ENCODE measurements at regions not wholly inside any gene's neighbourhood (a gene's known extent, or its start where the extent isn't known, plus 50 kb on each side); places are given as distances from the start of the nearest gene placed in this dataset.

DNA sequence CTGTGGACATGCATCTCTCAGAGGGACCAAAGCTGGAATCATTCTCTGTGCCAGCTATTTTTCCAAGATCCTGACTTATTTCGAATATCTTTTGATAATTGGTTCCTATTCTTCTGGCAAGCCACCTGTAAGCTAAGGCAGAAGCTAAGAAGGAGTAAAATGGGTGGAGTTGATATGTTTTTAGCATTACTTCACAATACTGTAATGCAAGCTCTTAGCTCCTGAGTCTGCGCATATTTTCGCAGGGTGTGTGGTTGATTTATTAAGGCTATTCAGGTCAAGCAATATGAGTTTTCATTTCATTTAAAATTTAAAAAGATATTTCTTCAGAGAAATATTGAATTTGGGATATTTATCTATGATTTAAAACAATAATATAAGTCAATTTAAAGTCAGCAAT is 158.5 kb upstream of the ADAMTS16 start:
- Histone ChIP-seq H3K9me3 (ENCODE audit: control insufficient read depth, low read length) (no peaks in the 10 kb centered on the region), H3K4me1 (ENCODE audit: control insufficient read depth, insufficient read depth, low read length) (no peaks in the 10 kb centered on the region)

GRCh38 chr5:4983701-4984100 is 156.4 kb upstream of the ADAMTS16 start:
- WGBS, 2 experiments, result 94% methylated on average over 3 of the region's 3 CpGs
- no peak overlapping the region for H3K27ac ChIP-seq (ENCODE audit: insufficient read depth, low read depth, low read length, poor library complexity, severe bottlenecking)
- no peaks in the 10 kb centered on the region for H3K4me1 ChIP-seq (ENCODE audit: control insufficient read depth, insufficient read depth, low read length)
- H3K9me3 ChIP-seq (ENCODE audit: control insufficient read depth, low read length), result no peaks in the 10 kb centered on the region
- no peaks in the 10 kb centered on the region for H3K27me3 ChIP-seq (ENCODE audit: control insufficient read depth, insufficient read depth, low read length, poor library complexity, severe bottlenecking)
- no peaks in the 10 kb centered on the region for H3K36me3 ChIP-seq (ENCODE audit: control insufficient read depth, insufficient read depth, low read length)
- H3K4me3 ChIP-seq (ENCODE audit: insufficient read depth, low read depth, low read length), result no peak overlapping the region

More for the DNA sequence above, 158.5 kb upstream of the ADAMTS16 start:
- H3K36me3 ChIP-seq (ENCODE audit: control insufficient read depth, insufficient read depth, low read length), result no peaks in the 10 kb centered on the region
- H3K27me3 ChIP-seq (ENCODE audit: control insufficient read depth, insufficient read depth, low read length, poor library complexity, severe bottlenecking), result no peaks in the 10 kb centered on the region
- no peak overlapping the region for H3K27ac ChIP-seq (ENCODE audit: insufficient read depth, low read depth, low read length, poor library complexity, severe bottlenecking)
- no peak overlapping the region for H3K4me3 ChIP-seq (ENCODE audit: insufficient read depth, low read depth, low read length)
- 88 to 100% methylated on average over 1 of the region's 3 CpGs for WGBS, 2 experiments

DNA sequence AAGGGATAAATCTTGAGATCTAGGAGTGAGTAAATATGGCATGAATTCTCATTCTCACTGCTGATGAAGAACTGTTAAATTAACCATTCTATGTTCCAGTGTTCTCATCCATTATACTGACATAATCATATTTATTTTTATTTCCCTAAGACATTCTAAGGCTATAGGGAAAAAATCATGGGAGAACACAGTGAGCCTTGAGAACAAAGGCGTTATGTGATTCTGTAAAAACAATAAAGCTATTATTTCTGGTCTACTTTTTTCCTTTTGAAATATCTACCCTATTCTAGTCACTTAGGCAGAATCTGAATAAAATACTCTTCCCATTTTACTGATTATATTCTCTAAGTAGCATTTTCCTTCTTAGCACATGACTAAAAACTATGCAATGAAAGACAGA is 155.7 kb upstream of the ADAMTS16 start:
- Histone ChIP-seq H3K36me3 (ENCODE audit: control insufficient read depth, insufficient read depth, low read length) (no peaks in the 10 kb centered on the region), H3K4me1 (ENCODE audit: control insufficient read depth, insufficient read depth, low read length) (no peaks in the 10 kb centered on the region), H3K27me3 (ENCODE audit: control insufficient read depth, insufficient read depth, low read length, poor library complexity, severe bottlenecking) (no peaks in the 10 kb centered on the region), H3K4me3 (ENCODE audit: insufficient read depth, low read depth, low read length) (no peak overlapping the region), H3K9me3 (ENCODE audit: control insufficient read depth, low read length) (no peaks in the 10 kb centered on the region), H3K27ac (ENCODE audit: insufficient read depth, low read depth, low read length, poor library complexity, severe bottlenecking) (no peak overlapping the region)
- WGBS, 2 experiments, result 90% methylated on average over 1 of the region's 1 CpG; no CpG with 5 or more reads in 1 of the 2 experiments

GRCh38 chr5:4987431-4987830 is 152.7 kb upstream of the ADAMTS16 start:
- Histone ChIP-seq H3K4me1 (ENCODE audit: control insufficient read depth, insufficient read depth, low read length) (no peaks in the 10 kb centered on the region), H3K4me3 (ENCODE audit: insufficient read depth, low read depth, low read length) (no peak overlapping the region), H3K36me3 (ENCODE audit: control insufficient read depth, insufficient read depth, low read length) (no peaks in the 10 kb centered on the region), H3K27ac (ENCODE audit: insufficient read depth, low read depth, low read length, poor library complexity, severe bottlenecking) (no peak overlapping the region), H3K9me3 (ENCODE audit: control insufficient read depth, low read length) (no peaks in the 10 kb centered on the region), H3K27me3 (ENCODE audit: control insufficient read depth, insufficient read depth, low read length, poor library complexity, severe bottlenecking) (no peaks in the 10 kb centered on the region)
- WGBS, 2 experiments, result 93 to 96% methylated on average over 4 of the region's 4 CpGs

DNA sequence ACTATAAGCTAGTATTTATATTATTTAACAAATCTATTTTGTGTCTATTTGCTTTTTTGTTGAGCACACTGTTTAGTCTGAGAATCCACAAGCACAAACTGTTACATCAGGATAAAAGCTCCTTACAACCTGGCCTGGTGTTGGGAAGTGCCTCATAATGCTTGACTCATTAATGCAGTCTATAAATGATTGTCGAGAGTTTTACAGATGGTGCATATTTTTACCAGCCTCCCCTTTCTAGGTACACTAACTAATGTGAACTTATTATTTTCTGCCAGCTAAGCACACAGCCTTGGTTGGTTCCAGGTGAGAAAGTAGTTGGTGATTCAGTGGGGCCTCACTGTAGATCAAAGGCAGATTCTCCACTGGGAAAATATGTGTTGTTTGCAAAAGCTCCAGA is 151.0 kb upstream of the ADAMTS16 start:
- Histone ChIP-seq H3K4me3 (ENCODE audit: insufficient read depth, low read depth, low read length) (no peak overlapping the region), H3K36me3 (ENCODE audit: control insufficient read depth, insufficient read depth, low read length) (no peaks in the 10 kb centered on the region), H3K27me3 (ENCODE audit: control insufficient read depth, insufficient read depth, low read length, poor library complexity, severe bottlenecking) (no peaks in the 10 kb centered on the region), H3K27ac (ENCODE audit: insufficient read depth, low read depth, low read length, poor library complexity, severe bottlenecking) (no peak overlapping the region), H3K4me1 (ENCODE audit: control insufficient read depth, insufficient read depth, low read length) (no peaks in the 10 kb centered on the region), H3K9me3 (ENCODE audit: control insufficient read depth, low read length) (no peaks in the 10 kb centered on the region)
- 90 to 100% methylated on average over 1 of the region's 1 CpG for WGBS, 2 experiments

- Histone ChIP-seq H3K4me1 (ENCODE audit: control insufficient read depth, insufficient read depth, low read length) (no peaks in the 10 kb centered on the region), H3K9me3 (ENCODE audit: control insufficient read depth, low read length) (no peaks in the 10 kb centered on the region), H3K36me3 (ENCODE audit: control insufficient read depth, insufficient read depth, low read length) (no peaks in the 10 kb centered on the region), H3K4me3 (ENCODE audit: insufficient read depth, low read depth, low read length) (no peak overlapping the region), H3K27ac (ENCODE audit: insufficient read depth, low read depth, low read length, poor library complexity, severe bottlenecking) (no peak overlapping the region), H3K27me3 (ENCODE audit: control insufficient read depth, insufficient read depth, low read length, poor library complexity, severe bottlenecking) (no peaks in the 10 kb centered on the region)
- WGBS, 2 experiments, result 94% methylated on average over 5 of the region's 5 CpGs
Measured at GRCh38 chr5:4990017-4990416, 150.1 kb upstream of the ADAMTS16 start.

DNA sequence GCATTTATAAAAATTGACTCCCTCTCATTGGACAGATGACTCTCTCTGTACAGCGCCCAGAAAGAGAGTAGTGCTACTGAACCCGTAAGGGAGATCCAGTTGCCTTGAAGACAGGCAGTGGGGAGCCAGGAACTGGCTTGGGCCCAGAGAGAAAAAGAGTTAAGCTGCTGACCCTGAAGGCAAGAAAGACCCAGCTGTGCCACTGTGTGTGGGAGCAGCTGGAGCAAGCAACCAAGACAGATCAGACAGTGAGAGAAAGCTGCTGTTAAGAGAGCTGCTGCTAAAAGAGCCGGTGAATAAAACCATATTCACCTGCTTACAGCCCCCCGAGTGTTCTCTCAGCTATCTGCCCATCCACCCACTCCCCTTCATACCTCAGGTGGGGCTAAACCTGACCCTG is 149.7 kb upstream of the ADAMTS16 start:
- H3K9me3 ChIP-seq (ENCODE audit: control insufficient read depth, low read length), result no peaks in the 10 kb centered on the region
- 81 to 84% methylated on average over 4 of the region's 4 CpGs for WGBS, 2 experiments
- H3K4me3 ChIP-seq (ENCODE audit: insufficient read depth, low read depth, low read length), result no peak overlapping the region
- no peaks in the 10 kb centered on the region for H3K4me1 ChIP-seq (ENCODE audit: control insufficient read depth, insufficient read depth, low read length)
- no peak overlapping the region for H3K27ac ChIP-seq (ENCODE audit: insufficient read depth, low read depth, low read length, poor library complexity, severe bottlenecking)
- no peaks in the 10 kb centered on the region for H3K27me3 ChIP-seq (ENCODE audit: control insufficient read depth, insufficient read depth, low read length, poor library complexity, severe bottlenecking)
- no peaks in the 10 kb centered on the region for H3K36me3 ChIP-seq (ENCODE audit: control insufficient read depth, insufficient read depth, low read length)

- H3K9me3 ChIP-seq (ENCODE audit: control insufficient read depth, low read length), result no peaks in the 10 kb centered on the region
- H3K4me3 ChIP-seq (ENCODE audit: insufficient read depth, low read depth, low read length), result no peak overlapping the region
- 83 to 89% methylated on average over 1 of the region's 1 CpG for WGBS, 2 experiments
- H3K27me3 ChIP-seq (ENCODE audit: control insufficient read depth, insufficient read depth, low read length, poor library complexity, severe bottlenecking), result no peaks in the 10 kb centered on the region
- H3K27ac ChIP-seq (ENCODE audit: insufficient read depth, low read depth, low read length, poor library complexity, severe bottlenecking), result no peak overlapping the region
- no peaks in the 10 kb centered on the region for H3K36me3 ChIP-seq (ENCODE audit: control insufficient read depth, insufficient read depth, low read length)
- H3K4me1 ChIP-seq (ENCODE audit: control insufficient read depth, insufficient read depth, low read length), result no peaks in the 10 kb centered on the region
Measured at GRCh38 chr5:4991925-4992324, 148.2 kb upstream of the ADAMTS16 start.

DNA sequence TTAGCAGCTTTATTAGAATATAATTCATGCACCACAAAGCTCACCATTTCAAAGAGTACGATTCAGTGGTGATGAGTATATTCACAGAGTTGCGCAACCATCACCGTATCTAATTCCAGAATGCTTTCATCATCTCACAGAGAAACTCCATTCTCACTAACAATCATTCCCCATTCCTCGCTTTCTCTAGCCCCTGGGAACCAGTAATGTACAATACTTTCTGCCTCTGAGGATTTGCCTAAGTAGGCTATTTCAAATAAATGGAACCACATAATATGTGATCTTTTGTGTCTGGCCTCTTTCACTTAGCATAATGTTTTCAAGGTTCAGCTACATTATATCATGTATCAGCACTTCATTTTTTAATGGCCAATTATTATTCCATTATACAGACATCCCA is 145.1 kb upstream of the ADAMTS16 start:
- H3K27me3 ChIP-seq (ENCODE audit: control insufficient read depth, insufficient read depth, low read length, poor library complexity, severe bottlenecking), result no peaks in the 10 kb centered on the region
- no peaks in the 10 kb centered on the region for H3K9me3 ChIP-seq (ENCODE audit: control insufficient read depth, low read length)
- 94 to 95% methylated on average over 4 of the region's 4 CpGs for WGBS, 2 experiments
- no peak overlapping the region for H3K27ac ChIP-seq (ENCODE audit: insufficient read depth, low read depth, low read length, poor library complexity, severe bottlenecking)
- H3K4me3 ChIP-seq (ENCODE audit: insufficient read depth, low read depth, low read length), result no peak overlapping the region
- no peaks in the 10 kb centered on the region for H3K4me1 ChIP-seq (ENCODE audit: control insufficient read depth, insufficient read depth, low read length)
- H3K36me3 ChIP-seq (ENCODE audit: control insufficient read depth, insufficient read depth, low read length), result no peaks in the 10 kb centered on the region

- H3K36me3 ChIP-seq (ENCODE audit: control insufficient read depth, insufficient read depth, low read length), result no peaks in the 10 kb centered on the region
- no peak overlapping the region for H3K4me3 ChIP-seq (ENCODE audit: insufficient read depth, low read depth, low read length)
- no peaks in the 10 kb centered on the region for H3K9me3 ChIP-seq (ENCODE audit: control insufficient read depth, low read length)
- H3K4me1 ChIP-seq (ENCODE audit: control insufficient read depth, insufficient read depth, low read length), result no peaks in the 10 kb centered on the region
- no peak overlapping the region for H3K27ac ChIP-seq (ENCODE audit: insufficient read depth, low read depth, low read length, poor library complexity, severe bottlenecking)
- H3K27me3 ChIP-seq (ENCODE audit: control insufficient read depth, insufficient read depth, low read length, poor library complexity, severe bottlenecking), result no peaks in the 10 kb centered on the region
- 88 to 95% methylated on average over 3 of the region's 3 CpGs for WGBS, 2 experiments
Measured at GRCh38 chr5:5005353-5005752, 134.8 kb upstream of the ADAMTS16 start.

GRCh38 chr5:5006548-5006947 is 133.6 kb upstream of the ADAMTS16 start:
- Histone ChIP-seq H3K36me3 (ENCODE audit: control insufficient read depth, insufficient read depth, low read length) (no peaks in the 10 kb centered on the region), H3K4me1 (ENCODE audit: control insufficient read depth, insufficient read depth, low read length) (no peaks in the 10 kb centered on the region), H3K9me3 (ENCODE audit: control insufficient read depth, low read length) (no peaks in the 10 kb centered on the region), H3K4me3 (ENCODE audit: insufficient read depth, low read depth, low read length) (no peak overlapping the region), H3K27ac (ENCODE audit: insufficient read depth, low read depth, low read length, poor library complexity, severe bottlenecking) (no peak overlapping the region), H3K27me3 (ENCODE audit: control insufficient read depth, insufficient read depth, low read length, poor library complexity, severe bottlenecking) (no peaks in the 10 kb centered on the region)
- 94 to 96% methylated on average over 3 of the region's 3 CpGs for WGBS, 2 experiments

Data from ectodermal cell (in vitro differentiated cells).